ENCODE measurements at regions not wholly inside any gene's neighbourhood (a gene's known extent, or its start where the extent isn't known, plus 50 kb on each side); places are given as distances from the start of the nearest gene placed in this dataset.
"Not testable (repeated sequence)": the region's sequence is repeated elsewhere in the genome, so short reads cannot be mapped to it uniquely, and the experiment has no call there.

- no peak for DNase-seq
Measured at GRCh38 chr18:27361477-27361876, 176.4 kb upstream of the CHST9 start.

DNA sequence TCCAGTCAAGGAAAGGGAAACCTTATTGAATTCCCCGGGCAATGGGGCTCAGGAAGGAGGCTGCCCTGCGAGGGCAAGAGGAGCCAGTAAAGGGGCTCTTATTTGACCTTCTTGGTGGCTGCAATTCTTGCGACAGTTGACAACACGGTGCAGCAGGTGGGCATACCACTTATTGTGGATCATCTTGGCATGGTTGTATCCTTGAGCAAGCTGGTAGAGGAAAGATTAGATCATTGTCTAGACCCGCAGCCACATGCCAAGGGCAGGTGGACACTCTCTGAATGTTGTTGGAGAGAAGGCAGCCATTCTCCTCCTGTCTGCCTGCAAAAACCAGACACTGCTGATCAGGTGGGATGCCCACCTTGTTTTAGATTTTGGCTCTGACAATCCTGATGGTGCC lies 170.2 kb upstream of the CHST9 start:
- DNase-seq = no peak

DNA sequence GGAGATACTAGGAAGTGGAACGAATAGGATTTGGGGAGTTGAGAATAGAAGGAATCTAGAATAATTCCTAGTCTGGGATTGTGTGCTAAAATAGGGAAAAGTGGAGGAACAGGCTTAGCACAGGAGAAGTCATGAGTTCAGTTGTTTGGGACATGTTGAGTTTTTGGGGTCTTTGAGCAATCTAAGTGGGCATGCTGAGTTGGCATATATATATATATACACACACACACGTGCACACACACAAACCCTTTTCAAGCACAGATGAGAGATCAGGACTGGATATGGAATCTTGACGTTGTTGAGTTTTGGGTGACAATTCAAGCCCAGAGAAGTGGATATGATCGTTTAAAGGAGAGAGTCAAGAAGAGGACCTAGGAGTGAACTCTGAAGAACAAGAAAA lies 168.2 kb upstream of the CHST9 start:
- DNase-seq = no peak

- DNase-seq = no peak
Measured at GRCh38 chr18:27349284-27349882, 164.3 kb upstream of the CHST9 start.

GRCh38 chr18:27331606-27332005 lies 146.5 kb upstream of the CHST9 start:
- DNase-seq = no peak

DNA sequence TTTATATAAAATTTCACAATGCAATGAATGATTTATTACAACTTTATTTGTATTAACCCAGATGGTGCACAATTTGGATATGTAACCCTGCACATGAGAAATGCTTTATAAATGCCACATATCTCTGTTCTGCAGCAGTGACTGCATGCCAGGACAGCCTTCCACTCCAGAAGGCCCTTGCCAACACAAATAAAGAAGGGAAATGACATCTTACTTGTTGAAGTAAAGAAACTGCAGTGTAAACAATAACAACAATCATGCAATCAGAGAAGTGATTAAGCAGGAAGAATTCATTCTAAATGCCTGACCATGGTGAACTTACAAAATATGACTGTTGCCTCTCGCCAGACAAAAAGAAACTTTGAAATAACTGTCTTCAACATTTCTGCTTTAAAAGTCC lies 129.9 kb upstream of the CHST9 start:
- no peak for DNase-seq

DNA sequence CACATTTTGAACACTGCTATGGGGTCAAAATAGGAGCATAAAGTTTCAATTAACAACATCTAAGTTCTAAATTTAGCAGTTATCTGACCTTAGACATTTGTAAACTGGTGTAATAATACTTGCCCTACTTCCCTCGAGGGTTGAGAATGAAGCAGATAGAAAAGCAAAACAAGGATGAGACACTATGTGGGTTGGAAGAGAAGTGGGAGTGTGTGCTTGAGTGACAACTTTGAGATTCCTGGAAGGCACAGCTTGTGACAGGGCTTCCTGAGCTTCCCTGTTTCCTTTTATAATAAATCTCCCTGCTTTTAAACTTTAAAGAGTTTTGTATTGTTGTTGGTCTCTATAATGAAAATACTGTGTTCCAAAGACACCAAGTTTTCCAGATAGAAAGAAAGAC lies 128.6 kb upstream of the CHST9 start:
- DNase-seq = no peak

DNA sequence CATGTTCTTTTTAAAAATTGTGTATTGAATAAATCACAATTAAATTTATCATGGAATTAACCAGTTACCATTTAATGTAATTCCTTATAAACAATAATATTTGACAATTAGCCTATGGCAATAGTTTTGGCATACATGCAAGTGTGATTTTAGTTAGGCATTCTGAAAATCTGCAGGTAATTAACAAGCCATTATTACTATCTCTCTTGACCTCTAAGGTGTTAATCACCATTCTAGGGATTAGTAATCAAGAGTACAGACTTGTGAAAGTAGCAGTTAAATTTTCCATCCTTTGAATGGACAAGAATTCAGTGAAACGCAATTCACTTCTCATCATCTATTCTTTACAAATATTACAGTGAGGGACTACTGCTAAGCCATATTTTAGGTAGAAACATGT lies 127.7 kb upstream of the CHST9 start:
- DNase-seq = no peak

GRCh38 chr18:27312153-27312552 lies 127.0 kb upstream of the CHST9 start:
- no peak for DNase-seq

DNA sequence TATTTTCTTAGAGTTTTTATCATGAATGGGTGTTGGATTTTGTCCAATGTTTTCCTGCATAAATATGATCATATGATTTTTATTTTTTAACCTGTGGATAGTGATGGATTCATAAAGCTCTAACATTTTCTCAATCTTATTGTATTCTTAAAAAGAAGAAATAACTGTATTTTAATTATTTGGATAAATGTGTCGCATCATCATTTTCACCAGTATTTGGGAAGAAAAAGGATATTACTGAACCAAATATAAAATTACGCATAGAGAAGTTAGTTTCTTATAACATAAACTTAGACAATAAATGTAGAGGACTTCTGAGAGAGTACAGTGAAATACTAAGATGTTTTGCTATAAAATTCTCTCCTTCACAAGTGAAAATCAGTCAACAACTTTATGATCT lies 126.0 kb upstream of the CHST9 start:
- DNase-seq = no peak

DNA sequence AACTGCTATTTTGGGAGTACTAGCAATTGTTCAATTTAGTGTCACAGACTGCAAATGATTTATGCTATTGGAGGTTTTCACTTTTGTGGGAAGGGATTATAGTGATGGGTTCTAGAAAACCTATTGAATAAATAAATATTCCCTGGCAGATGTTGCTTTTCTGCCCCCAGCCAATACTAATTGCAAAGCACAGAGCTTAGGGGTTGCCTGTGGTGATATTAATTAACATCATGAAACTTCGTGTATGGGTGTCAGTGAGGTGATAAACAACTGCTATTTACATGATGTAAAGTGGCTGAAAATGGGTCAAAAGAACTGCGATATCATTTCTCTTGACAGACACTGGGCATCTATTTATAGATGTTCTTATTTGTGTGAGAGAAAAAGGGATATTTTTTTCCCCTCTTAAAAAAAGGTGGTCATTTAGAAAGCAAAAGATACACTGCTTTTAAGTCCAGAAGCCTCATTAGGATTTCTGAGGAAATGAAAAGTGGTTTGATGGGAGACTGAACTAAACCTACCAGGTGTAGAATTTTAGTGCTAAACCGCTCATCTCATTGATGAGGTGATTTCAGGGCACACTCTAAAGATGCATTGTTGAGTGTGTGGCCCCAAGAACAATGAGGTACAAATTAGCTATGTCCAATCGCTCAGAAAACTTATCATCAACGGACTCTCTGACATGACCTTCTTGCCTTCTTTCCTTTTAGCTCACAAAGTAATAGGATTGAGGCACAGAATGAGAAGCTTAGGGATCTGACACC lies 116.7 kb upstream of the CHST9 start:
- no peak for DNase-seq

GRCh38 chr18:27298214-27298804 lies 113.2 kb upstream of the CHST9 start:
- DNase-seq = no peak

DNA sequence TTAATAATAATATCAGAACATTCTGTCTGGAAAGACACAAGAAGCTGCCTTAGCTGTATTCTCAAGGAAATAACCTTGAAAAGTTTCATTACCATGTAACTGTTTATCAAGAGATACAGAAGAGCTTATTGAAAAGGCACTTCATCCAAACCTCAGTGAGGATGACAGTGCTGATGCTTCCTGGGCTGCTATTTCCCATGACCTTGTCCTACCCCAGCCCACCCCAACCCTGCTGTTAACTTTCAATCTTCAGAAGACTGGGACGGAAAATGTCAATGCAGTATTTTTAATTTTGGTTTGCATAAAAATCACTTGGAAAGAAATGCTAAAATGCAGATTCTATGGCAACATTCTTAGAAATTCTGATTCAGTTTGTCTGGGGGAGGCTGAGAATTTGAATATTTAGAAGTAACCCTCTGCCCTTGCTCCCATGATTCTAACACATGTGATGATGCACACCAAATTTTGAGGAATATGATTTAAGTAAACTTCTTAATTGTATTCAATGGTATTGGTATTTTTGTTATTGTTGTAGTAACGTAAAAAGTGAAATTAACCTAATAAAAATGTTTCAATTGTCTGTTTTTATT lies 101.0 kb upstream of the CHST9 start:
- not testable (repeated sequence) for DNase-seq

DNA sequence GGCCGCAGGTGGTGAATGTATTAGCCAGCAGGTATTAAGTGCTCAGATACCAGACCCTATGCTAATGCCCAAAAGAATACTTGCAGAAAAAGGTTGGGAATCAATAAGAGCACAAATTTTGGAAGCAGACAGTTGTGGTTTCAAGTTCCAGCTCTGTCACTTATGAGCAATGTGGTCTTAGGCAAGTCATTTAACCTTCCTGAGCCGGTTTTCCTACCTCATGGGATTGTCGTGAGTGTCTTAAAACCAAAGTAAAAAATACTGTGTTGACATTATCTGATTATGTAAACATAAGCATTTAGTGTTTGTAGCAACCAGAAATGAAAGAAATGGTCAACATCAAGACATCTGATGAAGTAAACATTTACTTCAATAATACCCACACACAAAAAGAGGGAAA lies 93.0 kb upstream of the CHST9 start:
- no peak for DNase-seq

- DNase-seq = no peak
Measured at GRCh38 chr18:27277554-27277953, 92.4 kb upstream of the CHST9 start.

- no peak for DNase-seq
Measured at GRCh38 chr18:27276886-27277285, 91.8 kb upstream of the CHST9 start.

- no peak for DNase-seq
Measured at GRCh38 chr18:27276479-27276878, 91.4 kb upstream of the CHST9 start.

DNA sequence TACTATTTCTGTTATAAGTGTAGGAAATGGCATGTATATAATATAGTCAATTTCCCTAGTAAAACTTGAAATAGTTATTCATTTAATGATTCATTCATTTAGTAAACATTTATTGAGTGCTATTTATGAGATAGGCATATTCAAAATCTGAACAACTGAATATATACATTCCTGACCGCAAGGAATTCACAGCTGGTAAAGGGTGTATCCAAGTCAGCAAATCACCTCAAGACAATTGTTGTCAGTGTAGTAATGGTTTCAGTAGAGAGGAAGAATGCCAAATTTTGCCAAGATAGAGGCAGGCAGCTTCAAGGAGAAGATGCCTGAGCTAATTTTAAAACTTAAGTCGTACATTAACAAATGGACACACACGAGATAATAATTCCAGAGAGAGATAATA lies 89.8 kb upstream of the CHST9 start:
- no peak for DNase-seq

- DNase-seq = no peak
Measured at GRCh38 chr18:27270508-27270907, 85.4 kb upstream of the CHST9 start.

DNA sequence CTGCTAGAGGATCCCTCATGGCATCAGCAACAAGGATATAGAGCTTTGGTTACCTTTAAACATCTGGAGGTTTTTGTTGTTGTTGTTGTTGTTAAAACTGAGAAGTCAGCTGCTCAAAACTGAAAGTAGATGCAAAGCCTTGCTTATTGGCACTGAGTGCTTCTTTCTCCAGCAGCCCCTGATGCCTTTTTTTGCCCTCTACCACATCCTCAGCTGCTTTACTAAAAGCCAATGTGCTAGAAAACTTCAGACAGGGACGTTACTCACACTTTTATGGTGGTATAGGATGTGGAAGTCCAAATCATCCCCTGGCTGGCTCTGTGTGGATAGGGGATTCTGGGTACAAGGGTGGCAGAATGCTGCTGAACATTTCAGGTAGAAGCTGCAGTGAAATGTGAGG lies 78.3 kb upstream of the CHST9 start:
- no peak for DNase-seq

DNA sequence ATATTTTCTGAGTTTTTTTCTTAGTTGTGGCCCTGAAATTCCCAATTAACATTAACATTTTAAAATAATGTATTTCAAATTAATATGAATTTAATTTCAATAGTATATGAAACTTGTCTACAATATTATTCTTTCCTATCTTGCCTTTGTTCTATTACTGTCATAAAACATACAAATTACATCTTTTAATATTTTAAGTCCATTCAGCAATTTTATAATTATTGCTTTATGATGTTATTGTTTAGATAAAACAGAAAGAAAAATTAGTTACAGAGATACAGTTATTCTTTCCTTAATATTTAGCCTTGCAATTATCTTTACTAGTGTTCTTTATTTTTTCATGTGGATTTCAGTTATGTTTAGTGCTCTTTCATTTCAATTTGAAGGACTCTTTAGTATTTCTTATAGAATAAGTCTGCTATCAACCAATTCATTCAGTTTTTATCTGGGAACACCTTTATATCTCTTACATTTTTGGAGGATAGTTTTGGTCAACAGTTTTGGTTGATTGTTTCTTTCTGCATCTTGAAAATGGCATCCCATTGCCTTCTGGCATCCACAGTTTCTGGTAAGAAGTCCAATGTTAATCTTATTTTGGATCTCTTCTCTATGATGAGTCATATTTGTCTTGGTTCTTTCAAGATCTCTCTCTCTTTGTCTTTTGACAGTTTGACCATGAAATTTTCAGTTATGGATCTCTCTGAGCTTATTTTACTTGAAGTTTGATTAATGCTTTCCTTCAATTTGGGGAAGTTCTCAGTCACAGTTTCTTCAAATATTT lies 76.9 kb upstream of the CHST9 start:
- no peak for DNase-seq

- DNase-seq = no peak
Measured at GRCh38 chr18:27253571-27253970, 68.5 kb upstream of the CHST9 start.

DNA sequence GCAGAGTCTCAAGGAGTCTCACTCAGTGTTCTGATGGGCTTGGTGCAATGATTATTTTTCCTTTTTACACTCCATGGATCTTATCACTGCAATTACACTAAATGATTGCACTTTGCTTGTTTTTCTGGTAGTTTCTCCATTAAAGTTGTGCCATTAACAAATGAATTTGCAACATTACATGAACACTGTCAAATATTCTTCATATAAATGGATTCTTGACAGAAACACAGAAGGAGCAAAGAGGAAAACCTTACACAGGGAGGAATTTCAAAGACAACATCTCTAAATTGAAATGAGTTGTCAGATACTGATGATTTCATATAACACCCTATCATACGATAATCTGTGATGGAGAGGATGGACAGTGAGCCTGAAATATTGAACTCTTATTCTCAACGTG lies 65.4 kb upstream of the CHST9 start:
- no peak for DNase-seq
